MM.1S (cell line): ENCODE measurements at regions not wholly inside any gene's neighbourhood (a gene's known extent, or its start where the extent isn't known, plus 50 kb on each side); places are given as distances from the start of the nearest gene placed in this dataset.

Experiments used
- DNase-seq: peaks from one replicate; pipeline ENCODE4 v3.0.0-alpha.2; 2015
- H2AFZ ChIP-seq: fragments of 300-600 bp; sonication (generic); 2 replicates; pipeline ENCODE4 v1.6.0; 2016; ENCODE audit warnings: antibody characterized with exemption, low read length
- H3F3A ChIP-seq: fragments of 300-600 bp; sonication (generic); 2 replicates; pipeline ENCODE4 v1.6.1; 2016; ENCODE audit warnings: mild to moderate bottlenecking, antibody characterized with exemption, low read length, moderate library complexity, mixed read lengths; ENCODE audit not compliant: insufficient read depth
- H3K27ac ChIP-seq: fragments of 300-600 bp; sonication (generic); 2 replicates; pipeline ENCODE4 v1.5.1; 2016; ENCODE audit warnings: mild to moderate bottlenecking, low read length
- H3K27me3 ChIP-seq: fragments of 300-600 bp; sonication (generic); replicated peaks from 2 replicates; pipeline ENCODE4 v1.6.0; 2016; ENCODE audit warnings: low read length; ENCODE audit not compliant: insufficient read depth
- H3K36me3 ChIP-seq: fragments of 300-600 bp; sonication (generic); replicated peaks from 2 replicates; pipeline ENCODE4 v1.6.1; 2016; ENCODE audit warnings: mild to moderate bottlenecking, low read length, mixed read lengths; ENCODE audit not compliant: insufficient read depth
- H3K4me1 ChIP-seq: fragments of 300-600 bp; sonication (generic); 2 replicates; pipeline ENCODE4 v1.6.1; 2016; ENCODE audit warnings: low read length, mixed read lengths
- H3K4me2 ChIP-seq: fragments of 300-600 bp; sonication (generic); 2 replicates; pipeline ENCODE4 v1.6.0; 2016; ENCODE audit warnings: low read depth, low read length
- H3K4me3 ChIP-seq: fragments of 300-600 bp; sonication (generic); 2 replicates; pipeline ENCODE4 v1.5.1; 2016; ENCODE audit warnings: low read length, mixed read lengths
- H3K79me2 ChIP-seq: fragments of 300-600 bp; sonication (generic); 2 replicates; pipeline ENCODE4 v1.6.1; 2016; ENCODE audit warnings: mixed run types, low read length, mixed read lengths
- H3K9ac ChIP-seq: fragments of 300-600 bp; sonication (generic); 2 replicates; pipeline ENCODE4 v1.6.1; 2016; ENCODE audit warnings: low read length, mixed read lengths
- H3K9me2 ChIP-seq: fragments of 300-600 bp; sonication (generic); replicated peaks from 2 replicates; pipeline ENCODE4 v1.6.1; 2016; ENCODE audit warnings: mild to moderate bottlenecking, low read length, mixed read lengths; ENCODE audit not compliant: insufficient read depth
- H3K9me3 ChIP-seq: fragments of 300-600 bp; sonication (generic); replicated peaks from 2 replicates; pipeline ENCODE4 v1.6.1; 2016; ENCODE audit warnings: mild to moderate bottlenecking, low read length, mixed read lengths; ENCODE audit not compliant: insufficient read depth
- H4K20me1 ChIP-seq: fragments of 300-600 bp; sonication (generic); 2 replicates; pipeline ENCODE4 v1.6.1; 2016; ENCODE audit warnings: mild to moderate bottlenecking, low read length, moderate library complexity, mixed read lengths; ENCODE audit not compliant: insufficient read depth
- CTCF ChIP-seq: fragments of 300-600 bp; sonication (generic); IDR thresholded peaks from 2 replicates; pipeline ENCODE4 v1.5.1; 2016; ENCODE audit warnings: antibody characterized with exemption, low read length, mixed read lengths
- EZH2 ChIP-seq: fragments of 300-600 bp; sonication (generic); optimal IDR thresholded peaks from 2 replicates; pipeline ENCODE3; 2017; ENCODE audit warnings: low read depth, mild to moderate bottlenecking, antibody characterized with exemption, low read length, mixed read lengths
- EZH2phosphoT487 ChIP-seq: fragments of 300-600 bp; sonication (generic); IDR thresholded peaks from 2 replicates; pipeline ENCODE4 v1.6.1; 2018; ENCODE audit warnings: antibody characterized with exemption, low read length

- Histone ChIP-seq H3K4me2 (no peak overlapping the region), H3K9me2 (no peaks in the 10 kb centered on the region), H4K20me1 (no peaks in the 10 kb centered on the region), H3K4me3 (no peak overlapping the region), H3K9me3 (no peaks in the 10 kb centered on the region), H3K9ac (no peak overlapping the region), H3K27me3 (no peaks in the 10 kb centered on the region), H3F3A (no peaks in the 10 kb centered on the region), H3K27ac (no peak overlapping the region), H3K4me1 (no peaks in the 10 kb centered on the region), H3K36me3 (no peaks in the 10 kb centered on the region), H2AFZ (no peak overlapping the region), H3K79me2 (no peaks in the 10 kb centered on the region)
- no peak for TF ChIP-seq CTCF
- TF ChIP-seq EZH2phosphoT487, result no peak
- TF ChIP-seq EZH2, result no peak
- no peak for DNase-seq
These were observed 1960.5 kb upstream of the PIK3C3 start for GRCh38 chr18:39994498-39994897.

- H3K9me2 ChIP-seq, result no peaks in the 10 kb centered on the region
- no peak overlapping the region for H3K4me3 ChIP-seq
- no peak overlapping the region for H3K4me2 ChIP-seq
- H3K36me3 ChIP-seq, result no peaks in the 10 kb centered on the region
- H3K27me3 ChIP-seq, result no peaks in the 10 kb centered on the region
- no peaks in the 10 kb centered on the region for H3K9me3 ChIP-seq
- H2AFZ ChIP-seq, result no peak overlapping the region
- no peaks in the 10 kb centered on the region for H3K79me2 ChIP-seq
- H3F3A ChIP-seq, result no peaks in the 10 kb centered on the region
- no peak overlapping the region for H3K27ac ChIP-seq
- no peak for DNase-seq
- H3K4me1 ChIP-seq, result no peaks in the 10 kb centered on the region
- TF ChIP-seq CTCF (no peak), EZH2phosphoT487 (no peak), EZH2 (no peak)
- no peak overlapping the region for H3K9ac ChIP-seq
- no peaks in the 10 kb centered on the region for H4K20me1 ChIP-seq
These were observed 1963.3 kb upstream of the PIK3C3 start for GRCh38 chr18:39991696-39992265.

GRCh38 chr18:39990540-39990939 lies 1964.5 kb upstream of the PIK3C3 start:
- TF ChIP-seq CTCF (no peak), EZH2phosphoT487 (no peak), EZH2 (no peak)
- Histone ChIP-seq H3K27me3 (no peaks in the 10 kb centered on the region), H3F3A (no peaks in the 10 kb centered on the region), H3K4me2 (no peak overlapping the region), H3K9ac (no peak overlapping the region), H4K20me1 (no peaks in the 10 kb centered on the region), H3K79me2 (no peaks in the 10 kb centered on the region), H3K36me3 (no peaks in the 10 kb centered on the region), H2AFZ (no peak overlapping the region), H3K9me3 (no peaks in the 10 kb centered on the region), H3K27ac (no peak overlapping the region), H3K9me2 (no peaks in the 10 kb centered on the region), H3K4me1 (no peaks in the 10 kb centered on the region), H3K4me3 (no peak overlapping the region)
- DNase-seq, result no peak
